ENCODE measurements at regions not wholly inside any gene's neighbourhood (a gene's known extent, or its start where the extent isn't known, plus 50 kb on each side); places are given as distances from the start of the nearest gene placed in this dataset.
"Not testable (repeated sequence)": the region's sequence is repeated elsewhere in the genome, so short reads cannot be mapped to it uniquely, and the experiment has no call there.

DNA sequence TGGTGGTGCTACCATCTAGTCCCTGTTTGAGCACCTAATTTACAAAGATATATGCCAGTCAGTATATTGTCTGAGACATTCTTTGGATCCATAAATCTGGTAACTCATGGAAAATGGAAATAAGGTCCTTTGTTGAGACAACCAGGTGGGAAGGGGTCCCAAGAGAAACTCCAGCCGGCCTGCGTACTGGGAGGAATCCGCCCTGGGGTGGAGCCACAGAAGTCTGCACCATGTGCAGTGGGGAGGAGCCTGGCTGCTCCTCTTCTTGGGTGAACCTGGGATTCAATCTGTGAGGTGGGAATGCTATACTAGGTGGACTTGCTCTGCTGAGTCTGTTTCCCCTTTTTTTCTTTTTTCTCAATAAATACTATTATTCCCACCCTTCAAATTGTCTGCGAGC is 339.2 kb upstream of the TNRC6C start:
- H3K27ac ChIP-seq (ENCODE audit: low read depth, low read length): no peak overlapping the region
- WGBS (ENCODE audit: extremely low coverage, insufficient coverage, low lambda C conversion rate): no CpG with 5 or more reads among the region's 4 CpGs
- H3K4ac ChIP-seq (ENCODE audit: low read depth, low read length): no peak overlapping the region
- H3K79me2 ChIP-seq (ENCODE audit: control insufficient read depth, insufficient read depth, low read length): no peaks in the 10 kb centered on the region
- H3K23ac ChIP-seq (ENCODE audit: low read length): no peak overlapping the region
- H3K79me1 ChIP-seq (ENCODE audit: low read length): no peaks in the 10 kb centered on the region
- peaks cover 6% of the 10 kb centered on the region for H3K4me1 ChIP-seq (ENCODE audit: control insufficient read depth, low read depth, low read length)
- H2BK120ac ChIP-seq (ENCODE audit: low read depth, low read length): no peak overlapping the region
- no peak overlapping the region for H3K4me2 ChIP-seq (ENCODE audit: low read length)
- no peak overlapping the region for H4K5ac ChIP-seq (ENCODE audit: low read length)
- no peak overlapping the region for H3K9ac ChIP-seq (ENCODE audit: low read length)
- H3K36me3 ChIP-seq (ENCODE audit: control insufficient read depth, insufficient read depth, low read length): no peaks in the 10 kb centered on the region
- H2AK5ac ChIP-seq (ENCODE audit: low read length): no peak overlapping the region
- H2BK5ac ChIP-seq (ENCODE audit: low read length): no peak overlapping the region
- no peak overlapping the region for H3K56ac ChIP-seq (ENCODE audit: low read length)
- H3K18ac ChIP-seq (ENCODE audit: low read length): no peak overlapping the region
- no peak overlapping the region for H2BK15ac ChIP-seq (replicated peaks; ENCODE audit: low read depth)
- H4K8ac ChIP-seq (ENCODE audit: low read depth, low read length): no peak overlapping the region
- no peak overlapping the region for H3K4me3 ChIP-seq (ENCODE audit: low read length)
- DNase-seq: no peak
- H3K27me3 ChIP-seq (ENCODE audit: insufficient read depth, low read length, poor library complexity): no peaks in the 10 kb centered on the region

- Histone ChIP-seq H3K27me3 (ENCODE audit: insufficient read depth, low read length, poor library complexity) (no peaks in the 10 kb centered on the region), H3K4me1 (ENCODE audit: control insufficient read depth, low read depth, low read length) (peaks cover 6% of the 10 kb centered on the region), H3K4me2 (ENCODE audit: low read length) (no peak overlapping the region), H2BK15ac (replicated peaks; ENCODE audit: low read depth) (no peak overlapping the region), H3K79me2 (ENCODE audit: control insufficient read depth, insufficient read depth, low read length) (no peaks in the 10 kb centered on the region), H2AK5ac (ENCODE audit: low read length) (no peak overlapping the region), H4K8ac (ENCODE audit: low read depth, low read length) (no peak overlapping the region), H3K79me1 (ENCODE audit: low read length) (no peaks in the 10 kb centered on the region), H3K4ac (ENCODE audit: low read depth, low read length) (no peak overlapping the region), H2BK5ac (ENCODE audit: low read length) (no peak overlapping the region), H3K4me3 (ENCODE audit: low read length) (no peak overlapping the region), H3K23ac (ENCODE audit: low read length) (no peak overlapping the region), H3K36me3 (ENCODE audit: control insufficient read depth, insufficient read depth, low read length) (no peaks in the 10 kb centered on the region), H3K27ac (ENCODE audit: low read depth, low read length) (no peak overlapping the region), H3K56ac (ENCODE audit: low read length) (no peak overlapping the region), H2BK120ac (ENCODE audit: low read depth, low read length) (no peak overlapping the region), H3K9ac (ENCODE audit: low read length) (no peak overlapping the region), H3K18ac (ENCODE audit: low read length) (no peak overlapping the region), H4K5ac (ENCODE audit: low read length) (no peak overlapping the region)
- WGBS (ENCODE audit: extremely low coverage, insufficient coverage, low lambda C conversion rate): no CpG with 5 or more reads among the region's 5 CpGs
- DNase-seq: peak; percentile 21
Observed at GRCh38 chr17:77619851-77620250, 338.7 kb upstream of the TNRC6C start.

DNA sequence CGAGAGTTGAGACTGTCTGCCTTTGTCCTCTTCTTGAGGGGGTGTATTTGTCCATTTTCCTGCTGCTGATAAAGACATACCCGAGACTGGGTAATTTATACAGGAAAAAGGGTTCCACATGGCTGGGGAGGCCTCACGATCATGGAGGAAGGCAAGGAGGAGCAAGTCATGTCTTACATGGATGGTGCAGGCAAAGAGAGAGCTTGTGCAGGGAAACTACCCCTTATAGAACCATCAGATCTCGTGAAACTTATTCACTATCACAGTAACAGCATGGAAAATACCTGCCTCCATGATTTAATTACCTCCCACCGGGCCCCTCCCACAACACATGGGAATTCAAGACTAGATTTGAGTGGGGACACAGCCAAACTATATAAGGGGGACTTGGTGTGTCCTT is 338.2 kb upstream of the TNRC6C start:
- Histone ChIP-seq H2AK5ac (ENCODE audit: low read length) (no peak overlapping the region), H4K5ac (ENCODE audit: low read length) (no peak overlapping the region), H3K9ac (ENCODE audit: low read length) (no peak overlapping the region), H2BK120ac (ENCODE audit: low read depth, low read length) (no peak overlapping the region), H3K27ac (ENCODE audit: low read depth, low read length) (no peak overlapping the region), H3K4ac (ENCODE audit: low read depth, low read length) (no peak overlapping the region), H3K18ac (ENCODE audit: low read length) (no peak overlapping the region), H3K56ac (ENCODE audit: low read length) (no peak overlapping the region), H3K36me3 (ENCODE audit: control insufficient read depth, insufficient read depth, low read length) (no peaks in the 10 kb centered on the region), H3K4me1 (ENCODE audit: control insufficient read depth, low read depth, low read length) (peaks cover 6% of the 10 kb centered on the region), H3K27me3 (ENCODE audit: insufficient read depth, low read length, poor library complexity) (no peaks in the 10 kb centered on the region), H3K23ac (ENCODE audit: low read length) (no peak overlapping the region), H3K4me3 (ENCODE audit: low read length) (no peak overlapping the region), H2BK15ac (replicated peaks; ENCODE audit: low read depth) (no peak overlapping the region), H3K79me2 (ENCODE audit: control insufficient read depth, insufficient read depth, low read length) (no peaks in the 10 kb centered on the region), H3K79me1 (ENCODE audit: low read length) (no peaks in the 10 kb centered on the region), H2BK5ac (ENCODE audit: low read length) (no peak overlapping the region), H4K8ac (ENCODE audit: low read depth, low read length) (no peak overlapping the region), H3K4me2 (ENCODE audit: low read length) (no peak overlapping the region)
- no peak for DNase-seq
- WGBS (ENCODE audit: extremely low coverage, insufficient coverage, low lambda C conversion rate): no CpG with 5 or more reads among the region's 5 CpGs

DNA sequence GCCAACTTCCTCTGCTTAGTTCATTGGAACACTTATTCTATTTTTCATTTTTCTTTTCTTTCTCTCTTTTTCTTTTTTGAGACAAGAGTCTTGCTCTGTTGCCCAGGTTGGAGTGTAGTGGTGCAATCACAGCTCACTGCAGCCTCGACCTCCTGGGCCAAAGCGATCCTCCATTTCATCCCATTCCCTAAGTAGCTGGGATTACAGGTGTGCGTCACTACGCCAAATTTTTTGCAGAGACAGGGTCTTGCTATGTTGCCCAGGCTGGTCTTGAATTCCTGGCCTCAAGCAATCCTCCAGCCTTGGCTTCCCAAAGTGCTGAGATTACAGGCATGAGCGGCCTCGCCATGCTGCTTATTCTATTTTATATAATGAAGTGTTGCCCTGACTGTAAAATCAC is 336.4 kb upstream of the TNRC6C start:
- WGBS (ENCODE audit: extremely low coverage, insufficient coverage, low lambda C conversion rate): no CpG with 5 or more reads among the region's 6 CpGs
- not testable (repeated sequence) for DNase-seq; H2BK120ac ChIP-seq (ENCODE audit: low read depth, low read length); H4K8ac ChIP-seq (ENCODE audit: low read depth, low read length); H4K5ac ChIP-seq (ENCODE audit: low read length); H3K9ac ChIP-seq (ENCODE audit: low read length); H3K36me3 ChIP-seq (ENCODE audit: control insufficient read depth, insufficient read depth, low read length); H3K79me1 ChIP-seq (ENCODE audit: low read length); H3K79me2 ChIP-seq (ENCODE audit: control insufficient read depth, insufficient read depth, low read length); H3K56ac ChIP-seq (ENCODE audit: low read length); H3K18ac ChIP-seq (ENCODE audit: low read length); H3K4me3 ChIP-seq (ENCODE audit: low read length); H2AK5ac ChIP-seq (ENCODE audit: low read length); H2BK5ac ChIP-seq (ENCODE audit: low read length); H3K27me3 ChIP-seq (ENCODE audit: insufficient read depth, low read length, poor library complexity); H3K4me1 ChIP-seq (ENCODE audit: control insufficient read depth, low read depth, low read length); H2BK15ac ChIP-seq (replicated peaks; ENCODE audit: low read depth); H3K27ac ChIP-seq (ENCODE audit: low read depth, low read length); H3K4ac ChIP-seq (ENCODE audit: low read depth, low read length); H3K4me2 ChIP-seq (ENCODE audit: low read length); H3K23ac ChIP-seq (ENCODE audit: low read length)

GRCh38 chr17:77622647-77623046 is 335.9 kb upstream of the TNRC6C start:
- peaks cover 6% of the 10 kb centered on the region for H3K4me1 ChIP-seq (ENCODE audit: control insufficient read depth, low read depth, low read length)
- H2BK120ac ChIP-seq (ENCODE audit: low read depth, low read length): no peak overlapping the region
- H3K4me3 ChIP-seq (ENCODE audit: low read length): no peak overlapping the region
- no peaks in the 10 kb centered on the region for H3K27me3 ChIP-seq (ENCODE audit: insufficient read depth, low read length, poor library complexity)
- no peak overlapping the region for H4K5ac ChIP-seq (ENCODE audit: low read length)
- no peak overlapping the region for H3K18ac ChIP-seq (ENCODE audit: low read length)
- H2BK5ac ChIP-seq (ENCODE audit: low read length): no peak overlapping the region
- no peak overlapping the region for H2AK5ac ChIP-seq (ENCODE audit: low read length)
- no peak overlapping the region for H2BK15ac ChIP-seq (replicated peaks; ENCODE audit: low read depth)
- H3K23ac ChIP-seq (ENCODE audit: low read length): no peak overlapping the region
- H3K27ac ChIP-seq (ENCODE audit: low read depth, low read length): no peak overlapping the region
- H3K4ac ChIP-seq (ENCODE audit: low read depth, low read length): no peak overlapping the region
- no peak overlapping the region for H3K4me2 ChIP-seq (ENCODE audit: low read length)
- no peak overlapping the region for H3K9ac ChIP-seq (ENCODE audit: low read length)
- no peaks in the 10 kb centered on the region for H3K79me2 ChIP-seq (ENCODE audit: control insufficient read depth, insufficient read depth, low read length)
- no peak overlapping the region for H4K8ac ChIP-seq (ENCODE audit: low read depth, low read length)
- no peak overlapping the region for H3K56ac ChIP-seq (ENCODE audit: low read length)
- H3K79me1 ChIP-seq (ENCODE audit: low read length): no peaks in the 10 kb centered on the region
- no peaks in the 10 kb centered on the region for H3K36me3 ChIP-seq (ENCODE audit: control insufficient read depth, insufficient read depth, low read length)
- DNase-seq: no peak
- WGBS (ENCODE audit: extremely low coverage, insufficient coverage, low lambda C conversion rate): no CpG with 5 or more reads among the region's 4 CpGs

DNA sequence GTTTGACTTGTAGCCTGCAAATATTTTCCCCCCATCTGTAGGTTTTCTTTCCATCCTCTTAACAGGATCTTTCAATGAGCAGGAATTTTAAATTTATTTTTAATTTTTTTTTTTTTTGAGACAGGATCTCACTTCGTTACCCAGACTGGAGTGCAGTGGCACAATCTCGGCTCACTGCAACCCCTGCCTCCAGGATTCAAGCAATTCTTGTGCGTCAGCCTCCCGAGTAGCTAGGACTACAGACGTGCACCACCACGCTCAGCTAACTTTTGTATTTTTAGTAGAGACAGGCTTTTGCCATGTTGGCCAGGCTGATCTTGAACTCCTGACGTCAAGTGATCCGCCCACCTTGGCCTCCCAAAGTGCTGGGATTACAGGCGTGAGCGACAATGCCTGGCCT is 335.2 kb upstream of the TNRC6C start:
- not testable (repeated sequence) for H3K23ac ChIP-seq (ENCODE audit: low read length); H3K4me3 ChIP-seq (ENCODE audit: low read length); H2AK5ac ChIP-seq (ENCODE audit: low read length); H3K56ac ChIP-seq (ENCODE audit: low read length); H3K79me1 ChIP-seq (ENCODE audit: low read length); H2BK120ac ChIP-seq (ENCODE audit: low read depth, low read length); H4K8ac ChIP-seq (ENCODE audit: low read depth, low read length); H2BK5ac ChIP-seq (ENCODE audit: low read length); H3K4ac ChIP-seq (ENCODE audit: low read depth, low read length); H3K36me3 ChIP-seq (ENCODE audit: control insufficient read depth, insufficient read depth, low read length); H3K79me2 ChIP-seq (ENCODE audit: control insufficient read depth, insufficient read depth, low read length); H3K4me2 ChIP-seq (ENCODE audit: low read length); H2BK15ac ChIP-seq (replicated peaks; ENCODE audit: low read depth); H3K4me1 ChIP-seq (ENCODE audit: control insufficient read depth, low read depth, low read length); H3K27ac ChIP-seq (ENCODE audit: low read depth, low read length); H3K9ac ChIP-seq (ENCODE audit: low read length); DNase-seq; H3K18ac ChIP-seq (ENCODE audit: low read length); H4K5ac ChIP-seq (ENCODE audit: low read length); H3K27me3 ChIP-seq (ENCODE audit: insufficient read depth, low read length, poor library complexity)
- no CpG with 5 or more reads among the region's 10 CpGs for WGBS (ENCODE audit: extremely low coverage, insufficient coverage, low lambda C conversion rate)

Measured in mesendoderm (in vitro differentiated cells).